ENCODE measurements at regions not wholly inside any gene's neighbourhood (a gene's known extent, or its start where the extent isn't known, plus 50 kb on each side); places are given as distances from the start of the nearest gene placed in this dataset.

- Histone ChIP-seq H2BK5ac (ENCODE audit: low read length) (no peak overlapping the region), H3K4me2 (ENCODE audit: insufficient read depth, low read length, poor library complexity, severe bottlenecking) (no peak overlapping the region), H2BK15ac (ENCODE audit: low read length) (no peak overlapping the region), H3K27ac (replicated peaks; ENCODE audit: low read length) (no peak overlapping the region), H3K4me3 (ENCODE audit: low read length in 2 of 2) (no peak overlapping the region), H3K14ac (ENCODE audit: low read length) (no peak overlapping the region), H4K91ac (ENCODE audit: low read depth, low read length, poor library complexity) (no peak overlapping the region), H3K79me1 (ENCODE audit: low read depth, low read length) (no peaks in the 10 kb centered on the region), H2BK12ac (ENCODE audit: low read length) (no peak overlapping the region), H2AK5ac (ENCODE audit: low read depth, low read length) (no peak overlapping the region), H2AFZ (ENCODE audit: low read length) (no peak overlapping the region), H3K27me3 (ENCODE audit: control insufficient read depth in 3 of 3, insufficient read depth in 3 of 3, low read depth in 1 of 3, low read length in 3 of 3) (no peaks in the 10 kb centered on the region), H3K4ac (ENCODE audit: low read length) (no peak overlapping the region), H3K18ac (ENCODE audit: low read length) (no peak overlapping the region), H3K9ac (ENCODE audit: low read depth, low read length, poor library complexity) (no peak overlapping the region), H3K23ac (ENCODE audit: low read depth, low read length, poor library complexity) (no peak overlapping the region), H4K8ac (ENCODE audit: low read depth, low read length) (no peak overlapping the region), H3K36me3 (replicated peaks in 1 of 2; ENCODE audit: control insufficient read depth in 2 of 2, insufficient read depth in 2 of 2, low read length in 2 of 2) (no peaks in the 10 kb centered on the region), H2BK120ac (ENCODE audit: low read depth, low read length) (no peak overlapping the region), H3K9me3 (replicated peaks in 1 of 2; ENCODE audit: control insufficient read depth in 2 of 2, insufficient read depth in 1 of 2, low read depth in 1 of 2, low read length in 2 of 2) (no peaks in the 10 kb centered on the region), H3K4me1 (ENCODE audit: control insufficient read depth in 2 of 2, insufficient read depth in 1 of 2, low read depth in 1 of 2, low read length in 2 of 2) (no peaks in the 10 kb centered on the region)
- no peak for DNase-seq (ENCODE audit: low spot score)
- no CpG with 5 or more reads among the region's 3 CpGs for WGBS, 2 donors (ENCODE audit: extremely low coverage in 2 of 2, insufficient read length in 2 of 2, insufficient replicate concordance in 1 of 2)
Measured at GRCh38 chr1:55714230-55714629, 499.1 kb upstream of the USP24 start.

GRCh38 chr1:55713516-55713915 is 498.4 kb upstream of the USP24 start:
- Histone ChIP-seq H4K8ac (ENCODE audit: low read depth, low read length) (no peak overlapping the region), H3K36me3 (replicated peaks in 1 of 2; ENCODE audit: control insufficient read depth in 2 of 2, insufficient read depth in 2 of 2, low read length in 2 of 2) (no peaks in the 10 kb centered on the region), H3K9ac (ENCODE audit: low read depth, low read length, poor library complexity) (no peak overlapping the region), H2BK15ac (ENCODE audit: low read length) (no peak overlapping the region), H2BK12ac (ENCODE audit: low read length) (no peak overlapping the region), H3K14ac (ENCODE audit: low read length) (no peak overlapping the region), H2AK5ac (ENCODE audit: low read depth, low read length) (no peak overlapping the region), H3K4me1 (ENCODE audit: control insufficient read depth in 2 of 2, insufficient read depth in 1 of 2, low read depth in 1 of 2, low read length in 2 of 2) (no peaks in the 10 kb centered on the region), H3K27me3 (ENCODE audit: control insufficient read depth in 3 of 3, insufficient read depth in 3 of 3, low read depth in 1 of 3, low read length in 3 of 3) (no peaks in the 10 kb centered on the region), H3K27ac (replicated peaks; ENCODE audit: low read length) (no peak overlapping the region), H3K9me3 (replicated peaks in 1 of 2; ENCODE audit: control insufficient read depth in 2 of 2, insufficient read depth in 1 of 2, low read depth in 1 of 2, low read length in 2 of 2) (no peaks in the 10 kb centered on the region), H2AFZ (ENCODE audit: low read length) (no peak overlapping the region), H4K91ac (ENCODE audit: low read depth, low read length, poor library complexity) (no peak overlapping the region), H3K4me3 (ENCODE audit: low read length in 2 of 2) (no peak overlapping the region), H3K4ac (ENCODE audit: low read length) (no peak overlapping the region), H3K4me2 (ENCODE audit: insufficient read depth, low read length, poor library complexity, severe bottlenecking) (no peak overlapping the region), H3K18ac (ENCODE audit: low read length) (no peak overlapping the region), H3K79me1 (ENCODE audit: low read depth, low read length) (no peaks in the 10 kb centered on the region), H2BK5ac (ENCODE audit: low read length) (no peak overlapping the region), H3K23ac (ENCODE audit: low read depth, low read length, poor library complexity) (no peak overlapping the region), H2BK120ac (ENCODE audit: low read depth, low read length) (no peak overlapping the region)
- WGBS, 2 donors (ENCODE audit: extremely low coverage in 2 of 2, insufficient read length in 2 of 2, insufficient replicate concordance in 1 of 2), result no CpG with 5 or more reads among the region's 5 CpGs
- DNase-seq (ENCODE audit: low spot score), result no peak

DNA sequence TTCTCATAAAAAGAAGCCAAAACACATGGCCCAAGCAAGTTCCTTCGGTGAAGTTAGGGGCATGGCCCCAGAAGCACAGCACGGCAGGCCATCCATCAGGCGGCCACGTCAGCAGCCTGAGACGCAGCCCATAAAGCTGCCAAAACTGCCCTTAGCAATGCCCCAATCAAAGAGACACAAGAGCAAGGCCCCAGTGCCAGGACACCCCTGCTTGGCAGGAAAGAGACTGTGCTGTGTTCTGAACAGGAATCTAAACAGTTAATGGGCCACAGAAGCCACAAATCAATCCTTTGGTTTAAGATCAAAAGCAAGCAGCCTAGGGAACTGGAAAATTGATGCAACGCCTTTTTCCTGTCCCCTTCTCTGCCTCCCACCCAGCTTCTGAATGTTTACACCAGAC is 497.0 kb upstream of the USP24 start:
- no peak overlapping the region for H2BK120ac ChIP-seq (ENCODE audit: low read depth, low read length)
- no peak overlapping the region for H3K4me2 ChIP-seq (ENCODE audit: insufficient read depth, low read length, poor library complexity, severe bottlenecking)
- WGBS, 2 donors (ENCODE audit: extremely low coverage in 2 of 2, insufficient read length in 2 of 2, insufficient replicate concordance in 1 of 2), result no CpG with 5 or more reads among the region's 6 CpGs
- no peak overlapping the region for H3K23ac ChIP-seq (ENCODE audit: low read depth, low read length, poor library complexity)
- H2BK12ac ChIP-seq (ENCODE audit: low read length), result no peak overlapping the region
- no peak overlapping the region for H3K27ac ChIP-seq (replicated peaks; ENCODE audit: low read length)
- no peak overlapping the region for H3K9ac ChIP-seq (ENCODE audit: low read depth, low read length, poor library complexity)
- no peaks in the 10 kb centered on the region for H3K9me3 ChIP-seq (replicated peaks in 1 of 2; ENCODE audit: control insufficient read depth in 2 of 2, insufficient read depth in 1 of 2, low read depth in 1 of 2, low read length in 2 of 2)
- no peak overlapping the region for H2AK5ac ChIP-seq (ENCODE audit: low read depth, low read length)
- H3K4me1 ChIP-seq (ENCODE audit: control insufficient read depth in 2 of 2, insufficient read depth in 1 of 2, low read depth in 1 of 2, low read length in 2 of 2), result no peaks in the 10 kb centered on the region
- H2BK15ac ChIP-seq (ENCODE audit: low read length), result no peak overlapping the region
- no peak overlapping the region for H2AFZ ChIP-seq (ENCODE audit: low read length)
- H3K4ac ChIP-seq (ENCODE audit: low read length), result no peak overlapping the region
- H3K18ac ChIP-seq (ENCODE audit: low read length), result no peak overlapping the region
- no peak overlapping the region for H2BK5ac ChIP-seq (ENCODE audit: low read length)
- H4K91ac ChIP-seq (ENCODE audit: low read depth, low read length, poor library complexity), result no peak overlapping the region
- DNase-seq (ENCODE audit: low spot score), result no peak
- H4K8ac ChIP-seq (ENCODE audit: low read depth, low read length), result no peak overlapping the region
- no peaks in the 10 kb centered on the region for H3K36me3 ChIP-seq (replicated peaks in 1 of 2; ENCODE audit: control insufficient read depth in 2 of 2, insufficient read depth in 2 of 2, low read length in 2 of 2)
- no peak overlapping the region for H3K14ac ChIP-seq (ENCODE audit: low read length)
- H3K27me3 ChIP-seq (ENCODE audit: control insufficient read depth in 3 of 3, insufficient read depth in 3 of 3, low read depth in 1 of 3, low read length in 3 of 3), result no peaks in the 10 kb centered on the region
- no peaks in the 10 kb centered on the region for H3K79me1 ChIP-seq (ENCODE audit: low read depth, low read length)
- no peak overlapping the region for H3K4me3 ChIP-seq (ENCODE audit: low read length in 2 of 2)

DNA sequence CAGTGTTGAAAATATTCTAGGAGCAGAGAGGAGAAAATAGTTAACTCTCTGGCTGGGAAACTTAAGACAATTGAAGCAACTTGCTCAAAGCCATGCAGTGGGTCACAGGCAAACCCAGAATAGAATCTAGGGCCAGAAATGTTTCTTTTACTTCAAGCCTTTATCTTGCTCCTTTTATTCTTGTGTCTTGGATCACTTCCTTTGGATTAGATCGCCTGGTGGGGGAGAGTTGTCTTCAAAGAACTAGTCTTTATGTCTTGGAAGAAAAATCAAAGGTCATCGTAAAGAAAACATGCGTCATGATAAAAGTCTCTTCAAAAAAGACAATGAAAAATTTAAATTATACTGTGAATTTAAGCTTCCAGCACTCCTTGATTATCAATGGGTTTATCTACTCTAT is 493.6 kb upstream of the USP24 start:
- no peak overlapping the region for H2BK5ac ChIP-seq (ENCODE audit: low read length)
- no peak for DNase-seq (ENCODE audit: low spot score)
- WGBS, 2 donors (ENCODE audit: extremely low coverage in 2 of 2, insufficient read length in 2 of 2, insufficient replicate concordance in 1 of 2), result no CpG with 5 or more reads among the region's 3 CpGs

More for the DNA sequence above, 493.6 kb upstream of the USP24 start:
- Histone ChIP-seq H3K4me1 (ENCODE audit: control insufficient read depth in 2 of 2, insufficient read depth in 1 of 2, low read depth in 1 of 2, low read length in 2 of 2) (no peaks in the 10 kb centered on the region), H3K27me3 (ENCODE audit: control insufficient read depth in 3 of 3, insufficient read depth in 3 of 3, low read depth in 1 of 3, low read length in 3 of 3) (no peaks in the 10 kb centered on the region), H4K8ac (ENCODE audit: low read depth, low read length) (no peak overlapping the region), H3K79me1 (ENCODE audit: low read depth, low read length) (no peaks in the 10 kb centered on the region), H4K91ac (ENCODE audit: low read depth, low read length, poor library complexity) (no peak overlapping the region), H3K4me2 (ENCODE audit: insufficient read depth, low read length, poor library complexity, severe bottlenecking) (no peak overlapping the region), H3K14ac (ENCODE audit: low read length) (no peak overlapping the region), H2BK15ac (ENCODE audit: low read length) (no peak overlapping the region), H3K18ac (ENCODE audit: low read length) (no peak overlapping the region), H2AFZ (ENCODE audit: low read length) (no peak overlapping the region), H3K9ac (ENCODE audit: low read depth, low read length, poor library complexity) (no peak overlapping the region), H2AK5ac (ENCODE audit: low read depth, low read length) (no peak overlapping the region), H2BK120ac (ENCODE audit: low read depth, low read length) (no peak overlapping the region), H3K36me3 (replicated peaks in 1 of 2; ENCODE audit: control insufficient read depth in 2 of 2, insufficient read depth in 2 of 2, low read length in 2 of 2) (no peaks in the 10 kb centered on the region), H3K23ac (ENCODE audit: low read depth, low read length, poor library complexity) (no peak overlapping the region), H3K4ac (ENCODE audit: low read length) (no peak overlapping the region), H3K27ac (replicated peaks; ENCODE audit: low read length) (no peak overlapping the region), H3K4me3 (ENCODE audit: low read length in 2 of 2) (no peak overlapping the region), H3K9me3 (replicated peaks in 1 of 2; ENCODE audit: control insufficient read depth in 2 of 2, insufficient read depth in 1 of 2, low read depth in 1 of 2, low read length in 2 of 2) (no peaks in the 10 kb centered on the region), H2BK12ac (ENCODE audit: low read length) (no peak overlapping the region)

Measured in neuronal stem cell (in vitro differentiated cells).